Heart left ventricle (tissue), 16 donors: ENCODE measurements at regions not wholly inside any gene's neighbourhood (a gene's known extent, or its start where the extent isn't known, plus 50 kb on each side); places are given as distances from the start of the nearest gene placed in this dataset.

Source experiments
- ATAC-seq, 4 donors: fragments of 200-7000 bp; cut with Tn5 transposase; one replicate each; pipeline ENCODE4 v1.9.1; 2020 to 2022; ENCODE audit warnings: moderate library complexity in 4 of 4, mild to moderate bottlenecking in 3 of 4, moderate number of reproducible peaks in 1 of 4
- DNase-seq, 5 donors: peaks; one replicate each; pipeline ENCODE4 v3.0.0-alpha.2; 2020
- H3K27ac ChIP-seq, 12 donors: fragments of 200-600 bp; sonication (generic) in 4 of 12; one replicate each; pipeline versions ENCODE4 v1.5.0 to v1.8.0; 2016 to 2022; ENCODE audit warnings: mild to moderate bottlenecking in 2 of 12
- H3K27me3 ChIP-seq, 9 donors: fragments of 200-600 bp; sonication (generic) in 2 of 9; one replicate each; pipeline versions ENCODE4 v1.5.1 to v1.8.0; 2016 to 2022; ENCODE audit warnings: mild to moderate bottlenecking in 3 of 9
- H3K36me3 ChIP-seq, 9 donors: fragments of 200-600 bp; sonication (generic) in 2 of 9; one replicate each; pipeline versions ENCODE4 v1.5.0 to v1.8.0; 2018 to 2022; ENCODE audit warnings: mild to moderate bottlenecking in 2 of 9
- H3K4me1 ChIP-seq, 12 donors: fragments of 200-600 bp; sonication (generic) in 4 of 12; one replicate each; pipeline versions ENCODE4 v1.5.0 to v1.8.0; 2016 to 2022; ENCODE audit warnings: mild to moderate bottlenecking in 3 of 12
- H3K4me3 ChIP-seq, 12 donors: fragments of 200-600 bp; sonication (generic) in 4 of 12; one replicate each; pipeline versions ENCODE4 v1.5.0 to v1.8.0; 2017 to 2022; ENCODE audit warnings: mild to moderate bottlenecking in 9 of 12, moderate library complexity in 4 of 12
- H3K9me3 ChIP-seq, 12 donors: fragments of 200-600 bp; sonication (generic) in 4 of 12; one replicate each; pipeline versions ENCODE4 v1.5.0 to v1.8.0; 2016 to 2022; ENCODE audit warnings: mild to moderate bottlenecking in 1 of 12
- CTCF ChIP-seq, 12 donors: fragments of 200-600 bp; sonication (generic) in 4 of 12; IDR thresholded peaks; one replicate each; pipeline versions ENCODE4 v1.5.0 to v1.8.0; 2018 to 2022; ENCODE audit warnings: antibody characterized with exemption in 12 of 12, mild to moderate bottlenecking in 5 of 12
- POLR2A ChIP-seq, 2 donors: fragments of 450-650 bp; IDR thresholded peaks; one replicate each; pipeline ENCODE4 v1.6.1; 2017; ENCODE audit warnings: antibody characterized with exemption in 2 of 2, mild to moderate bottlenecking in 2 of 2, moderate library complexity in 2 of 2
- WGBS, 4 donors: extraction: QIAGEN DNeasy Blood & Tissue Kit in 2 of 4; methylation state at CpG; one replicate each; pipeline versions ENCODE4 v1.1.5 to v1.1.7; 2013 to 2018; 5-methylcytosine and 5-hydroxymethylcytosine counted together
- intact Hi-C, 10 donors: fragments of 100-400 bp; cut with DNase I; formaldehyde crosslinking; loops; one replicate each; pipeline versions ENCODE4 v1.11.1 to v1.14.2; 2022
- donor health status: ischemic (EF 13 %, LVEDD 7.1; RV severe dilation, severe dysfunction).
- donor health status: healthy with polysubstance abuse.
- donor health status: DM: no; HTN: yes; CAD: no.
- donor health status: DM: no; HTN: no; CAD: no.
- donor health status: ischemic (EF 25% LVEDD 6.9; RV normal size, moderate dysfunction).
- donor health status: ischemic (EF 25% LVEDD 5.7; RV mildly dilated, moderate dysfunction).
- donor health status: healthy.
- donor health status: DM: yes; HTN: yes; CAD: no.
- donor health status: ischemic (EF 35%, LVEDD 5.7; RV mildly dilated, moderate dysfunction).
- donor health status: nonischemic (EF 11% LVEDD 7.7; RV severe dilation, severe dysfunction).
- donor health status: DM: yes; HTN: yes; CAD: no.
- donor health status: PGD.
- donor health status: ischemic (EF 29% LVEDD 5.4; RV normal size, mild dysfunction).
- donor health status: nonischemic (EF 23%, LVEDD 6.1; RV moderate dilation, normal function).

GRCh38 chr3:144942093-144942837, 970.6 kb downstream of the DIPK2A start:
- DNase-seq: no peak
- H3K4me1 ChIP-seq: no peaks in the 10 kb centered on the region
- intact Hi-C loops: no loop called here
- H3K27ac ChIP-seq: no peak overlapping the region
- H3K9me3 ChIP-seq: peaks cover 0 to 25% (median 3%) of the 10 kb centered on the region in 12 donors
- 59 to 71% (median 60%) methylated on average over 3 of the region's 3 CpGs for WGBS, 4 donors
- TF ChIP-seq POLR2A (IDR thresholded peaks at IDR 0.05) (no peak), CTCF (IDR thresholded peaks at IDR 0.05) (no peak)
- H3K27me3 ChIP-seq: no peaks in the 10 kb centered on the region
- no peak for ATAC-seq
- no peak overlapping the region for H3K4me3 ChIP-seq
- no peaks in the 10 kb centered on the region for H3K36me3 ChIP-seq

GRCh38 chr3:144942838-144943197, 971.2 kb downstream of the DIPK2A start:
- Histone ChIP-seq H3K4me1 (no peaks in the 10 kb centered on the region), H3K9me3 (peaks cover 0 to 21% (median 3%) of the 10 kb centered on the region in 12 donors), H3K27me3 (no peaks in the 10 kb centered on the region), H3K27ac (no peak overlapping the region), H3K4me3 (no peak overlapping the region), H3K36me3 (no peaks in the 10 kb centered on the region)
- no peak for DNase-seq
- TF ChIP-seq POLR2A (IDR thresholded peaks at IDR 0.05): no peak
- no peak for TF ChIP-seq CTCF (IDR thresholded peaks at IDR 0.05)
- WGBS, 4 donors: 86 to 89% (median 88%) methylated on average over 3 of the region's 3 CpGs
- intact Hi-C loops: no loop called here
- no peak for ATAC-seq

- Histone ChIP-seq H3K36me3 (no peaks in the 10 kb centered on the region), H3K27ac (no peak overlapping the region), H3K9me3 (peaks cover 0 to 30% (median 3%) of the 10 kb centered on the region in 12 donors), H3K27me3 (peaks cover 0 to 3% (median 0%) of the 10 kb centered on the region in 9 donors), H3K4me3 (no peak overlapping the region), H3K4me1 (no peaks in the 10 kb centered on the region)
- ATAC-seq: no peak
- no peak for DNase-seq
- TF ChIP-seq CTCF (IDR thresholded peaks at IDR 0.05): no peak
- TF ChIP-seq POLR2A (IDR thresholded peaks at IDR 0.05): no peak
- 90 to 93% (median 92%) methylated on average over 5 of the region's 5 CpGs for WGBS, 4 donors
- intact Hi-C loops: no loop called here
Observed at GRCh38 chr3:144947895-144948294, 976.3 kb downstream of the DIPK2A start.

GRCh38 chr3:144948711-144949110, 977.1 kb downstream of the DIPK2A start:
- Histone ChIP-seq H3K36me3 (no peaks in the 10 kb centered on the region), H3K27ac (no peak overlapping the region), H3K9me3 (peaks cover 0 to 30% (median 3%) of the 10 kb centered on the region in 12 donors), H3K27me3 (peaks cover 0 to 3% (median 0%) of the 10 kb centered on the region in 9 donors), H3K4me1 (no peaks in the 10 kb centered on the region), H3K4me3 (no peak overlapping the region)
- 70 to 79% (median 77%) methylated on average over 2 of the region's 2 CpGs for WGBS, 4 donors
- ATAC-seq (no peak), DNase-seq (no peak)
- no peak for TF ChIP-seq POLR2A (IDR thresholded peaks at IDR 0.05)
- TF ChIP-seq CTCF (IDR thresholded peaks at IDR 0.05): no peak
- intact Hi-C loops: no loop called here
